GM18858 (cell line): ENCODE measurements at regions not wholly inside any gene's neighbourhood (a gene's known extent, or its start where the extent isn't known, plus 50 kb on each side); places are given as distances from the start of the nearest gene placed in this dataset.

Experiments
- ATAC-seq: cut with Tn5 transposase; IDR thresholded peaks from one replicate; pipeline ENCODE4 v1.9.1; 2021; ENCODE audit not compliant: unreplicated experiment

GRCh38 chr2:147792966-147793617, 51.7 kb upstream of the ACVR2A start:
- no peak for ATAC-seq

GRCh38 chr2:147790580-147790979, 54.2 kb upstream of the ACVR2A start:
- no peak for ATAC-seq

- ATAC-seq: no peak
Observed at GRCh38 chr2:147789720-147790119, 55.1 kb upstream of the ACVR2A start.

- ATAC-seq: no peak
Observed at GRCh38 chr2:147789287-147789686, 55.5 kb upstream of the ACVR2A start.

GRCh38 chr2:147782141-147782930, 62.5 kb upstream of the ACVR2A start:
- ATAC-seq: no peak

- no peak for ATAC-seq
Observed at GRCh38 chr2:147779440-147779839, 65.4 kb upstream of the ACVR2A start.

GRCh38 chr2:147777394-147777793, 67.4 kb upstream of the ACVR2A start:
- ATAC-seq: no peak

GRCh38 chr2:147774805-147775204, 70.0 kb upstream of the ACVR2A start:
- no peak for ATAC-seq

GRCh38 chr2:147773479-147773878, 71.3 kb upstream of the ACVR2A start:
- ATAC-seq: no peak

GRCh38 chr2:147772781-147773180, 72.0 kb upstream of the ACVR2A start:
- no peak for ATAC-seq

GRCh38 chr2:147763861-147764260, 81.0 kb upstream of the ACVR2A start:
- no peak for ATAC-seq

- ATAC-seq: no peak
Observed at GRCh38 chr2:147760984-147761383, 83.8 kb upstream of the ACVR2A start.

GRCh38 chr2:147759536-147759935, 85.3 kb upstream of the ACVR2A start:
- no peak for ATAC-seq

- no peak for ATAC-seq
Observed at GRCh38 chr2:147758821-147759220, 86.0 kb upstream of the ACVR2A start.

- ATAC-seq: no peak
Observed at GRCh38 chr2:147756069-147756468, 88.8 kb upstream of the ACVR2A start.

GRCh38 chr2:147740211-147740927, 104.5 kb upstream of the ACVR2A start:
- ATAC-seq: no peak

- no peak for ATAC-seq
Observed at GRCh38 chr2:147739508-147739907, 105.3 kb upstream of the ACVR2A start.

GRCh38 chr2:147718831-147719230, 126.0 kb upstream of the ACVR2A start:
- ATAC-seq: no peak

GRCh38 chr2:147716906-147717305, 127.9 kb upstream of the ACVR2A start:
- ATAC-seq: no peak

- ATAC-seq: peak; percentile 82
Observed at GRCh38 chr2:147715807-147716206, 129.0 kb upstream of the ACVR2A start.

GRCh38 chr2:147714582-147714981, 130.2 kb upstream of the ACVR2A start:
- no peak for ATAC-seq

GRCh38 chr2:147713349-147713748, 131.5 kb upstream of the ACVR2A start:
- ATAC-seq: no peak
